IPS DF 6.9 (cell line): ENCODE measurements at regions not wholly inside any gene's neighbourhood (a gene's known extent, or its start where the extent isn't known, plus 50 kb on each side); places are given as distances from the start of the nearest gene placed in this dataset.

ENCODE experiments used
- DNase-seq: peaks from one replicate; pipeline ENCODE4 v3.0.0-alpha.2; 2013; ENCODE audit warnings: low read depth, low spot score
- H3K27ac ChIP-seq: one replicate; pipeline ENCODE4 v1.5.1; 2013; ENCODE audit warnings: low read length, control low read depth
- H3K27me3 ChIP-seq: 2 replicates; pipeline ENCODE4 v1.6.1; 2013; ENCODE audit warnings: mild to moderate bottlenecking, low read length; ENCODE audit not compliant: control insufficient read depth, insufficient read depth
- H3K36me3 ChIP-seq: 2 replicates; pipeline ENCODE4 v1.6.1; 2013; ENCODE audit warnings: low read length; ENCODE audit not compliant: control insufficient read depth, insufficient read depth
- H3K4me1 ChIP-seq: 2 replicates; pipeline ENCODE4 v1.6.1; 2013; ENCODE audit warnings: low read length; ENCODE audit not compliant: control insufficient read depth, insufficient read depth
- H3K4me3 ChIP-seq: 2 replicates; pipeline ENCODE4 v1.5.1; 2013; ENCODE audit warnings: mild to moderate bottlenecking, low read length
- H3K9me3 ChIP-seq: 2 replicates; pipeline ENCODE4 v1.6.1; 2013; ENCODE audit warnings: low read length, inconsistent platforms; ENCODE audit not compliant: control insufficient read depth, insufficient read depth
- WGBS: extraction: QIAGEN DNeasy Blood & Tissue Kit; methylation state at CpG from one replicate; pipeline ENCODE4 v1.1.7; 2013; ENCODE audit warnings: mixed read lengths, missing lambda C conversion rate; ENCODE audit not compliant: insufficient read length, insufficient coverage; 5-methylcytosine and 5-hydroxymethylcytosine counted together

- DNase-seq = no peak
- Histone ChIP-seq H3K4me1 (no peaks in the 10 kb centered on the region), H3K36me3 (no peaks in the 10 kb centered on the region), H3K9me3 (no peaks in the 10 kb centered on the region), H3K27ac (no peak overlapping the region), H3K4me3 (no peak overlapping the region), H3K27me3 (no peaks in the 10 kb centered on the region)
- WGBS = no CpG with 5 or more reads among the region's 4 CpGs
These were observed 110.1 kb downstream of the PLCE1 start for GRCh38 chr10:94103801-94104221.

GRCh38 chr10:94104316-94105000 is 110.7 kb downstream of the PLCE1 start:
- Histone ChIP-seq H3K27ac (no peak overlapping the region), H3K9me3 (no peaks in the 10 kb centered on the region), H3K27me3 (no peaks in the 10 kb centered on the region), H3K36me3 (no peaks in the 10 kb centered on the region), H3K4me1 (no peaks in the 10 kb centered on the region), H3K4me3 (no peak overlapping the region)
- no peak for DNase-seq
- WGBS = no CpG with 5 or more reads among the region's 7 CpGs

DNA sequence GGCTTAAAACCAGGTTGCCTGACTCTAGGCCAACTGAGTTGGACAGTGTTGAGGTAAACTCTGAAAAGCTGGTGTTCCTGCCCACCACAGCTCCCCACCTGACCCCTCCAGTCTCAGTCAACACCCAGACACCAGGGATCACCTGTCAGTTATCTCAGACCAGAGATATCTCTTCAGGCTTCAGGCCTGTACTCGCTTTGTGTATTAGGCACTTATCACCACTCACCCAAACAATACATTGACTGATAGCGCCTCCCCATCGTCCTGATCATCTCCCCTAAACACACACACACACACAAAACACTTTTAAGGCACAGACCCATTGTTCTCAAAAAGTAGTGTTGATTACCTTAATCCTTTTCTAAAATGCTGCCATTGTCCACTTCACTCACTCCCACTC is 111.5 kb downstream of the PLCE1 start:
- Histone ChIP-seq H3K36me3 (no peaks in the 10 kb centered on the region), H3K4me1 (no peaks in the 10 kb centered on the region), H3K27me3 (no peaks in the 10 kb centered on the region), H3K4me3 (no peak overlapping the region), H3K9me3 (no peaks in the 10 kb centered on the region), H3K27ac (no peak overlapping the region)
- no peak for DNase-seq
- no CpG with 5 or more reads among the region's 3 CpGs for WGBS

DNA sequence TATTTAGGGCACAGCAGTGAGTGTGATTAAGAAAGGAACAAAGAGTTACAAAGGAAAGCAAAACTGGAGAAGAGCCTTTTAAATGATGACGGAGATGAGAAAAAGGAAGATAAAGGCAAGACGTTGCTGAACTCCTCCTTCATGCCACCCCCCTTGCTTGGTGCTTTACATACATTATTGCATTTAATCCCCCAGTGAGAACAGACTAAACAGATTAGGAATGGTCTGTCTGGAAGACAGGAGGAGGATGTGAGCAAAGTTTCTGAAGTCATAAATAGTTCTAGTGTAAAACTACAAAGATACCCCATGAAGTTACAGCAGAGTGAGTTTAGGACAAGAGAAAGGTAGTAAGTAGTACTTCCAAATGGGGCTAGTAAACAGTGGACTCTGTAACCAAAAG is 113.5 kb downstream of the PLCE1 start:
- DNase-seq = no peak
- Histone ChIP-seq H3K36me3 (no peaks in the 10 kb centered on the region), H3K27me3 (no peaks in the 10 kb centered on the region), H3K27ac (no peak overlapping the region), H3K9me3 (no peaks in the 10 kb centered on the region), H3K4me3 (no peak overlapping the region), H3K4me1 (no peaks in the 10 kb centered on the region)
- no CpG with 5 or more reads among the region's 2 CpGs for WGBS

DNA sequence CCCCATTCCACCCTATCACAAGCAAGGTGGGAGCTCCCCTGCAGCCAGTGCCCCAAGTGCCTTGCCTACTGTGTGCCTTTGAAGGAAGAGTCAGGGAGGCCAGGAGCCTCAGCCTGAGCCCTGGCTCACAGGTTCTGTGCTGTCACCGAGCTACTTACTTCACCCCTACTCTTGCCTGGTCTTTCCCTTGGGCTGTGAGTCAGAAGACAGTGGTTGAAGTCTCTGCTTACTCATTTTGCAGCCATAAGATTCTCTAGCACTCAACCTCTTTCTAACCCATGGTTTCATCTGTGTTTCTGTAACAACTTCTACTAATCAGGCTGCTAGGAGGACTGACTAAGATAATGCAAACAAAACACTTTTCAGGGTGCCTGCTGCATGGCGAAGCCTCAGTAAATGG is 114.5 kb downstream of the PLCE1 start:
- Histone ChIP-seq H3K27ac (no peak overlapping the region), H3K36me3 (no peaks in the 10 kb centered on the region), H3K4me1 (no peaks in the 10 kb centered on the region), H3K4me3 (no peak overlapping the region), H3K9me3 (no peaks in the 10 kb centered on the region), H3K27me3 (no peaks in the 10 kb centered on the region)
- DNase-seq = no peak
- no CpG with 5 or more reads among the region's 2 CpGs for WGBS

- Histone ChIP-seq H3K27ac (no peak overlapping the region), H3K9me3 (no peaks in the 10 kb centered on the region), H3K4me3 (no peak overlapping the region), H3K36me3 (no peaks in the 10 kb centered on the region), H3K27me3 (no peaks in the 10 kb centered on the region), H3K4me1 (no peaks in the 10 kb centered on the region)
- no peak for DNase-seq
- WGBS = no CpG with 5 or more reads among the region's 2 CpGs
These were observed 117.6 kb downstream of the PLCE1 start for GRCh38 chr10:94111367-94111766.

DNA sequence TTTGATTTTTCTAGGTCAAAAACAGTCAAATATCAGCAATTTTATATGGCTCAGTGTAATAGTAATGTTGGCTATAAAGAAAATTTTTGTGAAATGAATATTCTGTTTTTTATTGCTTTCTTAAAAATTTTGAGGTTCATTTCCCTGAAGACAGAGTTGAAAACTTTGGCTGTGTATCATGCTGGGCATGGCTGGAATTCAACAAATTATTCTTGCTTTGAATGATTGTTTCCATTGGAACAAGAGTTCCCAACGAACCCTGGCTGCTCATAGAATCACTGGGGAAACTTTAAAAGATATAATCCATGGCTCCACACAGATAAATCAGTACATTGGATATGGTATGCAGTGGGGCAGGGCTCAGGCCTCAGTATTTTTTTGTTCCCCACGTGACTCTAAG is 118.6 kb downstream of the PLCE1 start:
- DNase-seq = no peak
- no CpG with 5 or more reads among the region's 2 CpGs for WGBS
- no peak overlapping the region for H3K4me3 ChIP-seq
- H3K27ac ChIP-seq = no peak overlapping the region
- no peaks in the 10 kb centered on the region for H3K27me3 ChIP-seq
- no peaks in the 10 kb centered on the region for H3K36me3 ChIP-seq
- H3K9me3 ChIP-seq = no peaks in the 10 kb centered on the region
- H3K4me1 ChIP-seq = no peaks in the 10 kb centered on the region

DNA sequence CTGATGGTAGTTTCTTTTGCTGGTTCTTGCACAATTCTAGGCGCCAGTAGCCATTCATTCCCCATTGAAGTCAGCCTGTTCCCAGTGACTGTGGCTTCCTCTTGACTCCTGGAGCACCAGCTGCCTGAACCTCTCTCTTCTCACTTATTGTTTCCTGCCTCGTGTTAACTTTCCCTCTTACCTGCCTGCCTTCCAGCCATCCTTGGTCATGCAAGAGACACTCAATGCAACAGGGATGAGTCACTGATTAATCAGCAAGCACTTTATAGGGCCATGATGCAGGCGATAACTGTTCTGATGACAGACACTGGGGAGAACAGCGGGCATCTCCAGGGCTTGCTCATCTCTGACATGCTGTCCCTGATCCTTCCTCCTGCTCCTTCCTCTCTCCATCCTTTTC is 122.0 kb downstream of the PLCE1 start:
- Histone ChIP-seq H3K9me3 (no peaks in the 10 kb centered on the region), H3K4me1 (no peaks in the 10 kb centered on the region), H3K27ac (no peak overlapping the region), H3K27me3 (no peaks in the 10 kb centered on the region), H3K4me3 (no peak overlapping the region), H3K36me3 (no peaks in the 10 kb centered on the region)
- no peak for DNase-seq
- WGBS = no CpG with 5 or more reads among the region's 4 CpGs

DNA sequence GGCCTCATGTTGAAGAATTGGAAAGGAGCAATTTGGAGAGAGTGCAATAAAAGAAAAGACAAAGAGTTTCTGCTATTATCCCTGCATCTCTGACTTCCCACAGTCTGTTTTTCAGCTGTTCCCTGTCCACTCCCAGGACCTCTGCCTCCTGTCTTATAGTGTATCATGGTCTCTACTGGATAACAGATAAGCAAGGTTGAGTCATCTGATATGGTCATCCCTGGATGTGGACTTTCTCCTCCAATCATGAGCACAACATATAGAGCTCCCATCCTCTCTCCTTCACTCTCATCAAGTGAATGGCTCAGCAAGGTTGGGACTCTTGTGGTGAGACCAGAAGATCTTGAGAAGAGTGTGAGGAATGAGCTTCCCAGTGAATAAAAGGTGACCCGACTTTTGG is 123.1 kb downstream of the PLCE1 start:
- no peak overlapping the region for H3K4me3 ChIP-seq
- H3K9me3 ChIP-seq = no peaks in the 10 kb centered on the region
- no peak overlapping the region for H3K27ac ChIP-seq
- WGBS = no CpG with 5 or more reads among the region's 1 CpG
- no peaks in the 10 kb centered on the region for H3K4me1 ChIP-seq
- no peak for DNase-seq
- no peaks in the 10 kb centered on the region for H3K27me3 ChIP-seq
- no peaks in the 10 kb centered on the region for H3K36me3 ChIP-seq

- no peak for DNase-seq
- H3K27me3 ChIP-seq = no peaks in the 10 kb centered on the region
- H3K4me3 ChIP-seq = no peak overlapping the region
- no peaks in the 10 kb centered on the region for H3K36me3 ChIP-seq
- no peaks in the 10 kb centered on the region for H3K9me3 ChIP-seq
- H3K4me1 ChIP-seq = no peaks in the 10 kb centered on the region
- WGBS = no CpG with 5 or more reads among the region's 2 CpGs
- H3K27ac ChIP-seq = no peak overlapping the region
These were observed 128.5 kb downstream of the PLCE1 start for GRCh38 chr10:94122211-94122610.

DNA sequence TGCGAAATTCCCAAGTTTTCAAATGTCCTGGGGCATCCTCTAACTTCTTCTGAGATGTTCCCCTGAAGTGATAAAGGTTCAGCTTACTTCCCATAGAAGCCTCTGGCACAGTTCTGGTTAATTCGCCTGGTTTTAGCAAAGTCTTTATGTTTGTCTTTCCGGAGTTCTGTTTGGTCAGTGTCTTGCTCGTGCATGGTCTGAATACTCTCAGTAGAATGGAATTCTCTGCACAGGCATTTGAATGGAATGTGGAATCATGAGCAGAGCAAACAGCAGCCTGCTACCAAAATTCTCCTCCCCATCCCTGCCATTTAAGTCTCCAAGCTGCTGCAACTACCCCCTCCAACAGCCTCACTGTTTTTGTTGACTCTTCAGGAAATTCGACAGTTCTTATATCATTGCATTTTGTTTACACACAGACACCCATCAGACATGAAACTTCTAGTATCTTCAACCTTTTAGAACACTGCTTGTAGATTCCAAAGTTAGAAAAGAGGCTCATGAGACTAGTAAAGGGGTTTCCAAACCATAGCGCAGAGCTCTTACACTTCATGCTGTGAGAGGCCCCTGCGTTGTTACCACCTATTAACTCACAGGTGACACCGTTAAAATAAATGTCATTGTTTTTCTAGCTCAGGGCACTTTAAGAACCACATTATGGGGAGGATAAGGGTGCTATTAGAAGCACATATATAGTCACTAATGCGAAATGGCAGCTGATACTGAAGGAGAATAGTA is 129.7 kb downstream of the PLCE1 start:
- no peak for DNase-seq
- Histone ChIP-seq H3K9me3 (no peaks in the 10 kb centered on the region), H3K27ac (no peak overlapping the region), H3K27me3 (no peaks in the 10 kb centered on the region), H3K4me3 (no peak overlapping the region), H3K36me3 (no peaks in the 10 kb centered on the region), H3K4me1 (no peaks in the 10 kb centered on the region)
- no CpG with 5 or more reads among the region's 9 CpGs for WGBS
